Heart left ventricle (tissue), 13 donors: ENCODE measurements at regions not wholly inside any gene's neighbourhood (a gene's known extent, or its start where the extent isn't known, plus 50 kb on each side); places are given as distances from the start of the nearest gene placed in this dataset.

Experiments used
- CTCF ChIP-seq, 12 donors: fragments of 200-600 bp; sonication (generic) in 4 of 12; IDR thresholded peaks; one replicate each; pipeline versions ENCODE4 v1.5.0 to v1.8.0; 2018 to 2022; ENCODE audit warnings: antibody characterized with exemption in 12 of 12, mild to moderate bottlenecking in 5 of 12
- POLR2A ChIP-seq, 2 donors: fragments of 450-650 bp; IDR thresholded peaks; one replicate each; pipeline ENCODE4 v1.6.1; 2017; ENCODE audit warnings: antibody characterized with exemption in 2 of 2, mild to moderate bottlenecking in 2 of 2, moderate library complexity in 2 of 2
- donor health status: ischemic (EF 13 %, LVEDD 7.1; RV severe dilation, severe dysfunction).
- donor health status: DM: no; HTN: yes; CAD: no.
- donor health status: DM: no; HTN: no; CAD: no.
- donor health status: ischemic (EF 25% LVEDD 6.9; RV normal size, moderate dysfunction).
- donor health status: ischemic (EF 25% LVEDD 5.7; RV mildly dilated, moderate dysfunction).
- donor health status: ischemic (EF 35%, LVEDD 5.7; RV mildly dilated, moderate dysfunction).
- donor health status: nonischemic (EF 11% LVEDD 7.7; RV severe dilation, severe dysfunction).
- donor health status: DM: yes; HTN: yes; CAD: no.
- donor health status: PGD.
- donor health status: ischemic (EF 29% LVEDD 5.4; RV normal size, mild dysfunction).
- donor health status: nonischemic (EF 23%, LVEDD 6.1; RV moderate dilation, normal function).

GRCh38 chr22:22834204-22834603 is 53.4 kb upstream of the IGLL5 start:
- TF ChIP-seq CTCF (IDR thresholded peaks at IDR 0.05) (no peak), POLR2A (IDR thresholded peaks at IDR 0.05) (no peak)
